Natural killer cell (primary cell): ENCODE measurements at regions not wholly inside any gene's neighbourhood (a gene's known extent, or its start where the extent isn't known, plus 50 kb on each side); places are given as distances from the start of the nearest gene placed in this dataset.

Source experiments
- ATAC-seq, 3 donors: fragments of 150-1000 bp in 2 of 3; fragments of 200-7000 bp in 1 of 3; cut with Tn5 transposase; 1 replicate in 1 of 3; 2 replicates in 2 of 3; pipeline ENCODE4 v1.10.0; 2021; ENCODE audit warnings: mild to moderate bottlenecking in 2 of 3, moderate library complexity in 2 of 3
- DNase-seq, 2 donors: peaks; one replicate each; pipeline versions ENCODE4 v3.0.0 to v3.0.0-alpha.2; 2013 to 2021; ENCODE audit warnings: mixed read lengths in 1 of 2
- H3K27ac ChIP-seq: one replicate; pipeline ENCODE4 v1.5.1; 2013; ENCODE audit warnings: mild to moderate bottlenecking, low read length
- H3K27me3 ChIP-seq: one replicate; pipeline ENCODE4 v1.6.1; 2013; ENCODE audit warnings: low read length; ENCODE audit not compliant: control insufficient read depth, insufficient read depth
- H3K36me3 ChIP-seq: one replicate; pipeline ENCODE4 v1.6.1; 2013; ENCODE audit warnings: low read length; ENCODE audit not compliant: control insufficient read depth, insufficient read depth
- H3K4me1 ChIP-seq: one replicate; pipeline ENCODE4 v1.6.1; 2013; ENCODE audit warnings: low read length; ENCODE audit not compliant: control insufficient read depth, insufficient read depth
- H3K4me3 ChIP-seq: one replicate; pipeline ENCODE4 v1.5.1; 2013; ENCODE audit warnings: low read length
- H3K9me3 ChIP-seq: one replicate; pipeline ENCODE4 v1.6.1; 2013; ENCODE audit warnings: low read length; ENCODE audit not compliant: control insufficient read depth, insufficient read depth
- H3K27ac Mint-ChIP-seq, 2 donors: one replicate each; pipeline ENCODE4 v1.8.0; 2022; ENCODE audit warnings: mild to moderate bottlenecking in 2 of 2, mixed read lengths in 2 of 2, moderate library complexity in 1 of 2
- H3K27me3 Mint-ChIP-seq, 2 donors: one replicate each; pipeline ENCODE4 v1.8.0; 2022; ENCODE audit warnings: low read depth in 2 of 2, mixed read lengths in 2 of 2
- H3K36me3 Mint-ChIP-seq: one replicate; pipeline ENCODE4 v1.8.0; 2022; ENCODE audit warnings: mixed read lengths
- H3K4me1 Mint-ChIP-seq, 2 donors: one replicate each; pipeline ENCODE4 v1.8.0; 2022; ENCODE audit warnings: mixed read lengths in 2 of 2
- H3K4me3 Mint-ChIP-seq: one replicate; pipeline ENCODE4 v1.8.0; 2022; ENCODE audit warnings: mild to moderate bottlenecking, moderate library complexity, mixed read lengths
- H3K9me3 Mint-ChIP-seq, 2 donors: one replicate each; pipeline ENCODE4 v1.8.0; 2022; ENCODE audit warnings: mixed read lengths in 2 of 2
- WGBS: methylation state at CpG from one replicate; pipeline ENCODE4 v1.1.7; 2013; ENCODE audit warnings: missing lambda C conversion rate; ENCODE audit not compliant: insufficient coverage; 5-methylcytosine and 5-hydroxymethylcytosine counted together
- intact Hi-C: fragments of 100-400 bp; cut with micrococcal nuclease; formaldehyde crosslinking; loops from one replicate; pipeline ENCODE4 v1.14.2; 2022
- TF ChIP-seq, protein P1 (sequence below): fragments of 200-600 bp; IDR thresholded peaks from one replicate; pipeline ENCODE4 v1.8.0; 2022; ENCODE audit warnings: antibody characterized with exemption

DNA sequence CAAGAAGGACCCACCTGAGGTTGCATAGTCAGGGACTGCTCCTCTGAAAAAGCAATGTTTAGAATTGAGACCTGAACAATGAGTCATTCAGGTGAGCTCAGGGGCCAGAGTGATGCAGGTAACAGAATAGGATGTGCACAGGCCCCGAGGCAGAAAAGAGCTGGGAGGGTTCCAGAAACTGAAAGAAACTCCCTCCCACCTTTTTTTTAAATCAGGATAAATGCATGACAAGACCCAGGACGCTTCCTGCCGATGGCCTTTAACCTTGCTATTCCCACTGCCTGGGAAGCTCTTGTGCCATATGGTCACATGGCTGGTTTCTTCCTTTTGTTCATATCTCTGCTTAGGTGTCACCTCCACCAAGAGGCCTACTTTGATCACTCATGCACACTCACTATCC, 214.2 kb upstream of the ZBED5 start:
- 83% methylated on average over 3 of the region's 3 CpGs for WGBS
- Histone ChIP-seq H3K36me3 (no peaks in the 10 kb centered on the region), H3K4me1 (no peaks in the 10 kb centered on the region), H3K4me3 (no peak overlapping the region), H3K27ac (no peak overlapping the region), H3K27me3 (no peaks in the 10 kb centered on the region), H3K9me3 (no peaks in the 10 kb centered on the region)
- H3K27ac Mint-ChIP-seq: no peak overlapping the region
- H3K4me3 Mint-ChIP-seq: no peak overlapping the region
- TF ChIP-seq, protein P1, sequence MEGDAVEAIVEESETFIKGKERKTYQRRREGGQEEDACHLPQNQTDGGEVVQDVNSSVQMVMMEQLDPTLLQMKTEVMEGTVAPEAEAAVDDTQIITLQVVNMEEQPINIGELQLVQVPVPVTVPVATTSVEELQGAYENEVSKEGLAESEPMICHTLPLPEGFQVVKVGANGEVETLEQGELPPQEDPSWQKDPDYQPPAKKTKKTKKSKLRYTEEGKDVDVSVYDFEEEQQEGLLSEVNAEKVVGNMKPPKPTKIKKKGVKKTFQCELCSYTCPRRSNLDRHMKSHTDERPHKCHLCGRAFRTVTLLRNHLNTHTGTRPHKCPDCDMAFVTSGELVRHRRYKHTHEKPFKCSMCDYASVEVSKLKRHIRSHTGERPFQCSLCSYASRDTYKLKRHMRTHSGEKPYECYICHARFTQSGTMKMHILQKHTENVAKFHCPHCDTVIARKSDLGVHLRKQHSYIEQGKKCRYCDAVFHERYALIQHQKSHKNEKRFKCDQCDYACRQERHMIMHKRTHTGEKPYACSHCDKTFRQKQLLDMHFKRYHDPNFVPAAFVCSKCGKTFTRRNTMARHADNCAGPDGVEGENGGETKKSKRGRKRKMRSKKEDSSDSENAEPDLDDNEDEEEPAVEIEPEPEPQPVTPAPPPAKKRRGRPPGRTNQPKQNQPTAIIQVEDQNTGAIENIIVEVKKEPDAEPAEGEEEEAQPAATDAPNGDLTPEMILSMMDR: no peak
- no peaks in the 10 kb centered on the region for H3K36me3 Mint-ChIP-seq
- DNase-seq (no peak), ATAC-seq (no peak)
- no peaks in the 10 kb centered on the region for H3K9me3 Mint-ChIP-seq
- intact Hi-C loops: no loop called here
- H3K4me1 Mint-ChIP-seq: no peaks in the 10 kb centered on the region
- H3K27me3 Mint-ChIP-seq: peaks cover 0 to 3% of the 10 kb centered on the region in 2 donors

DNA sequence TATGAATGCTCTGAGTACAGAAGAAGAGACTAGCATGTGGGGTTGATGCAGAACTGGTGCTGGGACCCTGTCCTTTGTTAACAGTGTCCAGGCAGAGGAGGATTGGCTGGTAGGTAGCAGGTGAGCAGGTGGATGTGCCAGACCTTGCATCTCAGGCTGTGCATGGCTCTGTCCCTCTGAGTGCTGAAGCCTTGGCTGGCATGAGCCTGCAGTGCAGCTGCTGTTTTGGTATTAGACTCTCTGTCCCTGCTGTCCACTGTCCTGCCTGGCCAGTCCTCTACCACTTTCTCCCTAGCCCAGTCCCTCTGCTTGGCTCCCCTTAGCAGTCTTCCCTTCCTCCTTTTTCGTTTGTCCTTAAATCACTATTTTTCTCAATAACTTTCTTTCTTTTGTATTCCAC, 213.6 kb upstream of the ZBED5 start:
- no peak for DNase-seq
- no peak overlapping the region for H3K27ac ChIP-seq
- intact Hi-C loops: no loop called here
- TF ChIP-seq, protein P1: no peak
- H3K36me3 ChIP-seq: no peaks in the 10 kb centered on the region
- ATAC-seq: no peak
- H3K27me3 ChIP-seq: no peaks in the 10 kb centered on the region
- no peak overlapping the region for H3K4me3 ChIP-seq
- Mint-ChIP-seq H3K9me3 (no peaks in the 10 kb centered on the region), H3K4me1 (no peaks in the 10 kb centered on the region), H3K27ac (no peak overlapping the region), H3K36me3 (no peaks in the 10 kb centered on the region), H3K27me3 (peaks cover 0 to 3% of the 10 kb centered on the region in 2 donors), H3K4me3 (no peak overlapping the region)
- no peaks in the 10 kb centered on the region for H3K4me1 ChIP-seq
- WGBS: 53% methylated on average over 1 of the region's 1 CpG
- H3K9me3 ChIP-seq: no peaks in the 10 kb centered on the region

DNA sequence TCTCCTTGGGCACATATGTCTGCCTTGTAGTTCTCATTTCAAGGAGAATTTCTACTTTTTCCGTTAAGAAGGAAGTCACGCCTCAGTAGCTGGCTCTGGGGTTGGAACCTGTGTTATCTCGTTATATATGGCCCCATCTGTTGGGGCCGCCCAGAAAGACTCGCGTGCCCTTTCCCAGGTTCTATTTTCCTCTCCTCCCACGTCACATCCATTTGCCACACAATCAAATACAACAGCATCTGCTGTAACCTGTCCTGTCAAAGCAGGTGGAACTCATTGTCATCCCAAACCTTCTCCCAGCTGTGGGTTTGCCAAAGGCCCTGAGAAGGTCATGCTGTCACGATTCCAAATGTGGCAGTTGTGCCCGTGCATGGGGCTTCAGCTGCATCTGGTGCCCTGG, 213.1 kb upstream of the ZBED5 start:
- DNase-seq (no peak), ATAC-seq (no peak)
- Mint-ChIP-seq H3K4me3 (no peak overlapping the region), H3K36me3 (no peaks in the 10 kb centered on the region), H3K9me3 (no peaks in the 10 kb centered on the region), H3K27ac (no peak overlapping the region), H3K4me1 (no peaks in the 10 kb centered on the region), H3K27me3 (peaks cover 0 to 3% of the 10 kb centered on the region in 2 donors)
- no peaks in the 10 kb centered on the region for H3K36me3 ChIP-seq
- no peaks in the 10 kb centered on the region for H3K9me3 ChIP-seq
- H3K4me1 ChIP-seq: no peaks in the 10 kb centered on the region
- WGBS: 84% methylated on average over 9 of the region's 9 CpGs
- intact Hi-C loops: no loop called here
- H3K27me3 ChIP-seq: no peaks in the 10 kb centered on the region
- no peak overlapping the region for H3K4me3 ChIP-seq
- TF ChIP-seq, protein P1: no peak
- H3K27ac ChIP-seq: no peak overlapping the region
